Activated CD4-positive, alpha-beta T cell treated with anti-CD3 and anti-CD28 coated beads, Interleukin-2, amount 50 U/mL, for 4 hours (primary cell): ENCODE measurements at regions not wholly inside any gene's neighbourhood (a gene's known extent, or its start where the extent isn't known, plus 50 kb on each side); places are given as distances from the start of the nearest gene placed in this dataset.
"Not testable (repeated sequence)": the region's sequence is repeated elsewhere in the genome, so short reads cannot be mapped to it uniquely, and the experiment has no call there.

ENCODE experiments used
- DNase-seq, 2 experiments: peaks; one replicate each; pipeline ENCODE4 v3.0.0-alpha.2; 2020

DNA sequence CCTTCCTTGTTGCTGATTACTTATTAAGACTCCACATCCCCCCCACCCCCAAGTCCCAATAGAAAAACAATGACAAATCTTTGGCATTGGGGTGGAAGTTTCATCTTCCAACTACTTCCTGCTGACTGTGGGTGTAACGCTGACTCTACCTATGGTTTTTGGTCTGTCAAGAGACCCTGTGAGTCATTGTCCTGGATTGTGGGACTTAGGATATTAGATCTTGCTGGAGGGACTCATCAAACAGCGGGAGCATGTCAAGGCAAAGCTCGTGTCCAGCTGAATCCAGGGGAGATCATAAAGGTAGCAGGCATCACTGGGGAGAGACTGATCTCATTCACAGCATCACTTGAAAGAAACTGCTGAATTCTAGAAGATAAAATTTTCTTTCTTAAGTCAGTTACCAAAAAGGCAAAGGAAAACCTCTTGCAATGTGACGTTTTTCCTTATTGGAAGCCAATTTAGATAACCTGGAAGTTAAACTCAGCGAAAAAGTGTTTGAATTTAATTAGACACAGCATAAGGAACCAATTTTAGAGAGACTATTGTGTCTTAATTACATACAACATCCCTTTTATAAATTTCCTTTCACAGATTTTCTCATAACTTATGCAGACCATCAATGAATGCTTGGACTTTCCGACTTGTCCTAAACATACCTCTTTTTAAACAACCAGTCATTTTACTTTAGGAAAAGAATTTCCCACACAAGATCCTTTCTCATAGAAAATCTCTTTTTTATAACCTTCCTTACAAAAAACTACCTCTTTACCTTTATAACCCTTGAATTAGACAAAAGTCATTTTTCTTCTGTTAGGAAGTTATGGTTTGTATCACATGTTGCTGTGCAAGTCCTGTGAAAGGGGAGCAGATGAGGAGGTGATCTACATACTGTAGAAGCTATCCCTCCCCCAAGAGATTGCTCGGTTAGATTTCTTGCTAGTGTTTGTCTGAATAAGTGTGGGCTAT is 94.6 kb upstream of the SCAF11 start:
- DNase-seq, result no peak

DNA sequence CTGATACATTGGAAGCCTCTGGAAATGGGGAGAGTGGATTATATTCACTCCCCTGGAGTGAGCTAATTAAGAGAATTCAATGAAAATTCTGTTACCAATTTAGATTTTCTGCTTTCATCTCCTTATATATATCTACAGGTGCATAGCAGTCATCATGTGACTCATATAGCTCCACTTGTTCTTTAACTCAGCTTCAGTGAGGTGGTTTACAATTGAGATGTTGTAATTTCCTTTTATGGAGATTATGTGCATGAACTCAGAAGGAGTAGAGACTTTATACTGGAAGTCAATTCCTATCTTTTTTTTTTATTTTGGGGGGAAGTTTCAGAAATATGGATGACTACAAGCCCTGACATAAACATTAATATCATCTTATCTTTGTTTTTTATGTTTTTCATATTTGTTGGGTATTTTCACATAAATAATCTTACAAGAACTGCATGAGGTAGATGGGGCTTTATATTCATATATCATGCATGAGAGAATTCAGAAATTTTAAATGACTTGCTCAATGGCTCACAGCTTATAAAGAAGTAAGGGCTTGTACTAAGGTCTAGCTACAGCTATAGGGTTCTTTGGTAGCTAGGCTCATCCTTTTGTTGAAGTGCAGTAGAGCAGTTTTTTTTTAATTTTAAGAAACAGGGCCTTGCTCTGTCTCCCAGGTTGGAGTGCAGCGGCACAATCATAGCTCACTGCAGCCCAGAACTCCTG is 92.3 kb upstream of the SCAF11 start:
- no peak for DNase-seq

DNA sequence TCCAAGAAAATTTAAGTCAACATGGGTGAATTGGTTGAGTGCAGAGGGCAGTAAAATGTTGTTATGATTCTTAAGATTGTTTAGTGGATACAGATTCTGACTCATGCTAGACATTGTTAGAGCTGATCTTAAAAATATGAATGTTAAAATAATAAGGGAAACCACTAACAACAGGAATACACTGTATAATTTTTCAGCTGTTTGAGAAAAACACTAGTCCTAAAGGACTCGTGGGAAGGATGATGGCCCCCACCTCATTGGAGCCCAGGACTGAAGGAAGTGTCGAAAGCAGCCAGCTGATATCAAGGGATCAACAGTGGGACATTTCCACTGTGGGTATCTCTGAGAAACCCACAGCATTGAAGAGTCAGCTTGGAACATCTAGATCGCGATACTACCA is 82.9 kb upstream of the SCAF11 start:
- no peak for DNase-seq

DNA sequence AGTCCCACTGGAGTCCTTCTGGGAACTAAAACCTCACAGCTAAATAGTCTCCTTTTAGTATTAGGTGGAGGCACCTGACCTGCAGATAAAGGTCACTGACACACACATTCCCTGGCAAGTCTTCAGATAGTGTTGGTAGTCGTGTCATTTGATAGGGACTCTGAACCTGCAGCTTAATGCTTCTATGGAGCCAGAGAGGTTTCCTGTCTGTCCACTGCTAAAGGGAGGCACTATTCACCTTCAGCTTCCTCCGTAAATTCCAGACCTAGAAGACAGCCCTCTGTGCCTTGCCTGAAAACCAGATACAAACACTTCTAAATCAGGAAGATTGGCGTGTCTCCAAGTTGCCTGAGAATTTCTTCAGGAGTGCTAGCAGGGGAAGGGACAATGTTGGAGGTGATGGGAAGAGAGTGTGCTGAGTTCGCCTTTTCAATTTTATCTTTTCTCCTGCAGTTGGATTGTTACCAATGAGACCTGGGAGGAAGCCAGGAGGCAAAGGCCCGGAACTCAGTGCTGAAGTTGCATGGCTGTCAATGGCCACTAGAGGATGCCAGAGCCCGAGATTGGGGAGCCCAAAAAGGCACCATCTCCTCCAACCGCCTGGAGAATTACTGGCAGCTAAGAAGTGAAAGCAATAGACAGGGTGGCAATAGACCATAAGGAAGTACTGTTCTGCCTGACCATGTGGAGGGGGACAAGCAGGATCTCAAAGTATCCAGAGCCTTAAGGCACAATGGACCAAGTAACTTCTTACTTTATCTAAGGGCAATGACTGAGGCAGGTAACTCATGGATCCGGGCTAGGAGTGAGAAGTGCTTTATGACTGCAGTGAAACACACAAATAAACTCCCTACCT is 81.6 kb upstream of the SCAF11 start:
- DNase-seq, result peak; percentile 48 to 58

DNA sequence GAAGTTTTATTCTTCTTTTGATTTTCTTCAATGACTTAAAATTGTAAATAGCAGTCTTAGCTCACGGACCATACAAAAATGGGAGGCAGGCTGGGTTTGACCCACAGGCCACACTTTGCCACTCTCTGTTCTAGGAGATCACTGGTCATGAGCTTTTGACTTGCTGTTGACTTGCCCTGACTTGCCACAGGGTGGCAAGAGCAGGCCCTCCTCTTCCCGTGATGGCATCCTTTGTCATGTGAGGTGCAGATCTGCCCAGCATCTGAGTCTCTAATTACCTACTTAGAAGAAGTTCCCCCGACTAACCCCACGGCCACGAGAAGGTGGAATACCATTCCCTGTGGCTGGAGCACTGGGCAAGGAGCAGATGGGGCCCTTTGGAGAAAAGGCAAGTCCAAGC is 81.0 kb upstream of the SCAF11 start:
- no peak for DNase-seq

DNA sequence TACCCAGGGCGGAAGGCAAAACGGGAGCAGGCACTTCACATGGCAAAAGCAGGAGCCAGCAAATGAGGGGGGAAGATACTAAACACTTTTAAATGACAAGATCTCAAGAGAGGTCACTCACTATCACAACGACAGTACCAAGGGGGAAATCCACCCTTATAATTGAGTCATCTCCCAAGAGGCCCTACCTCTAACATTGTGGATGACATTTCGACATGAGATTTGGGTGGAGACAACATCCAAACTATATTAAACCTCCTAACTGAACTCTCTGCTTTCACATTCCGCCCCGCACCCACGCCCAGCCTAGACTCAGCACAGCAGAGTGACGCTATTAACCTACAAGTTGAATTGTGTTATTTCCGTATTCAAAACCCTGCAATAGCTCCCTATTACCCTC is 76.7 kb upstream of the SCAF11 start:
- no peak for DNase-seq

DNA sequence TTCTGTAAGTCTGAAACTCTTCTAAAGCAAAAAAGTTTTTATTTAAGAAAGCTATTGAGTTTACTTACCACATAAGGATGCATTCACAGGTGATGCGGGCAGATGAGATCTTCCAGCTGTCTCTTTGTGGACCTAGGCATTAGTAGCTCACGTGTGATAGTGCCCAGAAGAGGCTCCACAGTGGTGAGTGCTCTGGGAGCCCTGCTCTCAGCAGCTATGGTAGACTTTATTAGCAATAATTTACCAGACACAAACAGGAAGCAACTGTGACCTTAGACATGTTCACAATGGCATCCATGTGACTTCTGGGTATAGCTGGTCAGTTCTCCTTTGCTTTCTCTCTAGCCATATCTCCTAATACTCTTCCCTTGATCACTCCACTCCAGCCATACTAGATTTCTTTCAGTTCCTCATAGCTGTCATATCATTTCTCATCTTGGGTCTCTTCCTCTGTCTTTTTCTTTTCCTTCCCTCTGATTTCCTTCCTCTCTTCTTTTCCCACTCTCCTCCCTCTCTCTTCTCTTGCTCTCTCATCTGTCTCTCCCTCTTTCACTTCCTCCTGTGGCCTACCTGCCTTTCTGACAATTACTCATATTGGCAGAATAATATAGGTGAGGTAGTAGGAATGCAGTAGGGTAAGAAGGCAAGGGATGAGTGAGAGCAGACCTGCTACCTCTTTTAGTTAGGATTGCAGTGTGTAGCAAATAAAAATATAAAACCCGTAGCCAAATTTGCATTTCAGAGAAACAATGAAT is 75.2 kb upstream of the SCAF11 start:
- no peak for DNase-seq

DNA sequence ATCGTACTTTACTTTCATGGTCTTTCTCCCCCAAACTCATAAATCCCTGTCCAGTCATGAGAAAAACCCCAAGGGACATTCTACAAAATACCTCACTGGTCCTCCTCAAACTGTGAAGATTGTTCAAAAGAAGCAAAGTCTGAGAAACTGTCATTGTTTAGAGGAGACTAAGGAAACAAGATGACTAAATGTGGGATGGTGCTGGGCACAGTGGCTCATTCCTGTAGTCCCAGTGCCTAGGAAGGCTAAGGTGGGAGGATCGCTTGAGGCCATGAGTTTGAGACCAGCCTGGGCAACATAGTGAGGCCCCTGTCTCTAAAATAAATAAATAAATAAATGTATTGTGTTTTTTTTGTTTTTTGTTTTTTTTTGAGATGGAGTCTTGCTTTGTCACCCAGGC is 74.2 kb upstream of the SCAF11 start:
- no peak for DNase-seq

DNA sequence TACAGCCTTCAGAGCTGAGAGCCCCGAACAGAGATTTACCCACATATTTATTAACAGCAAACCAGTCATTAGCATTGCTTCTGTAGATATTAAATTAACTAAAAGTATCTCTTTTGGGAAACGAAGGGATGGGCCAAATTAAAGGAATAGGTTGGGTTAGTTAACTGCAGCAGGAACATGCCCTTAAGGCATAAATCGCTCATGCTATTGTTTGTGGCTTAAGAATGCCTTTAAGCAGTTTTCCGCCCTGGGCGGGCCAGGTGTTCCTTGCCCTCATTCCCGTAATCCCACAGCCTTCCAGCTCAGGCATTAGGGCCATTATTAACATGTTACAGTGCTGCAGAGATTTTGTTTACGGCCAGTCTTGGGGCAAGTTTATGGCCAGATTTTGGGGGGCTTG is 68.3 kb upstream of the SCAF11 start:
- not testable (repeated sequence) for DNase-seq

DNA sequence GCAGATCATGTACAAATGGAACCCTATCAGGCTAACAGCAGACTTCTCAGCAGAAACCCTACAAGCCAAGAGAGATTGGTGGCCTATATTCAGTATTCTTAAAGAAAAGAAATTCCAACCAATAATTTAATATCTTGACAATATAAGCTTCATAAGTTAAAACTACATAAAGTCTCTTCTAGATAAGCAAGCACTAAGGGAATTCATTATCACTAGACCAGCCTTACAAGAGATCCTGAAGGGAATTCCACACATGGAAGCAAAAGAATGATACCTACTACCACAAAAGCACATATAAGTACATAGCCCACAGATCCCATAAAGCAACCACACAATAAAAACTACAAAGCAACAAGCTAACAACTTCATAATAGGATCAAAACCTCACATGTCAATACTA is 60.4 kb upstream of the SCAF11 start:
- DNase-seq, result no peak

DNA sequence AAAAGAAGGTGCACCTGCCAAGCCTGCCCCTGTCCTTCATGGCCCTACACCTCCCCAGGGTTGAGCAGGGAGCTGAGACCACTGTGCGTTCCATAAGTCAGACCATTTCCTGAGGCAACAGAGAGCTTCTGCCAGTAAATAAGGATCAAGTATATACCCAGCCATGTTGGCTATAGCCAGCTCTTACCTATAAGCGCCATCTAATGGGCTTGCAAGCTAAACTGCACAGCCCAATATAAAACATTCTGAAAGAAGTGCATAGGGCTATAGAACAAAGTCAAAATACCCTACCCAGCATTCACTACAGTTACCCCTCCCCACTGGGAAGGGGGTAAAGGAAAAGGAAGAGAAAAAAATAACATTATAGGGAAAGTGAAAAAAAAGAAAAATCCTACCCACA is 59.3 kb upstream of the SCAF11 start:
- no peak for DNase-seq

DNA sequence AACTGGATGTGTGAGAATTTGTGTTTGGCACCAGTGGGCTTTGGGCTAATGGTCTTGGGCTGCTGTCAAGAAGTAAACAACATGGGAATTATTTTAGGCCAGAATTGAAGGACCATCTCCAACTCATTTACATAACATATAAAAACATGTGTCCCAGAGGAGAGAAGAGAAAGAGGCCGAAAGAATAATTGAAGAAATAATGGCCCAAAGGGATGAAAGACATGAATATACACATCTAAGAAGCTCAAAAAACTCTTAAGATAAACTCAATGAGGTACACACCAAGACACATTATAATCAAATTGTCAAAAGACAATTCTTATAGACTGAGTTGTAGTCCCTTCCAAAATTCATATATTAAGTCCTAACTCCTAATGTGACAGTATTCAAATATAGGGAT is 56.1 kb upstream of the SCAF11 start:
- no peak for DNase-seq

DNA sequence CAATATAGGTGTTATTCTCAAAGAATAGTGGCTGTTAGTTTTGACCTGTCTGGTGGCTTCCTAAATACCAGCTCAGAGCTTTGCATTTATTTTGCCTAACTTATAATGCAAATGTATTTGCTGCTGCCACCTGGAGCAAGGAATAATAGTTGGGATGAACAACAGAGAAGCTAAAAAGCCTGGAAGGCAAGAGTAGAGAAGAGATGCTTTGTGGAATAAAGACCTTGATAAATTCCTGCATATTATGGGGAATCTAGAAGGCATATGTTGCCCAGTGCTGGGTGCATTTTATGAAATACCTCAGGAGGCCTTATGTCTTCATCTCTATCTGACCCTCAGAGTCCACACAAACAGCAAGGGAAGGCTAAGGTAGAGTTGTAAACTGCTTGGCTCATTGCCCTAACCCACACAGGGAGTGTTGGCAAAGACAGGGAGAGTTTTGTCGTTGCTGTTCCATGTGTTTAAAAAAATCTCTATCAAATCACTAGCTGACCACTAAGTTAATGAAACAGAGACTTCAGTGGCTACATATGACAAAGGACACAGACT is 53.7 kb upstream of the SCAF11 start:
- no peak for DNase-seq
